PC-9 (cell line): ENCODE measurements at regions not wholly inside any gene's neighbourhood (a gene's known extent, or its start where the extent isn't known, plus 50 kb on each side); places are given as distances from the start of the nearest gene placed in this dataset.

ENCODE experiments used
- EZH2 ChIP-seq: fragments of 200-600 bp; sonication (generic); IDR thresholded peaks from 2 replicates; pipeline ENCODE4 v1.8.0; 2017; ENCODE audit warnings: antibody characterized with exemption, low read depth
- TF ChIP-seq, protein P1 (sequence below): fragments of 200-600 bp; sonication (generic); conservative IDR thresholded peaks from 2 replicates; pipeline ENCODE4 v1.6.1; 2017; ENCODE audit warnings: mixed run types, antibody characterized with exemption, mild to moderate bottlenecking, moderate library complexity

DNA sequence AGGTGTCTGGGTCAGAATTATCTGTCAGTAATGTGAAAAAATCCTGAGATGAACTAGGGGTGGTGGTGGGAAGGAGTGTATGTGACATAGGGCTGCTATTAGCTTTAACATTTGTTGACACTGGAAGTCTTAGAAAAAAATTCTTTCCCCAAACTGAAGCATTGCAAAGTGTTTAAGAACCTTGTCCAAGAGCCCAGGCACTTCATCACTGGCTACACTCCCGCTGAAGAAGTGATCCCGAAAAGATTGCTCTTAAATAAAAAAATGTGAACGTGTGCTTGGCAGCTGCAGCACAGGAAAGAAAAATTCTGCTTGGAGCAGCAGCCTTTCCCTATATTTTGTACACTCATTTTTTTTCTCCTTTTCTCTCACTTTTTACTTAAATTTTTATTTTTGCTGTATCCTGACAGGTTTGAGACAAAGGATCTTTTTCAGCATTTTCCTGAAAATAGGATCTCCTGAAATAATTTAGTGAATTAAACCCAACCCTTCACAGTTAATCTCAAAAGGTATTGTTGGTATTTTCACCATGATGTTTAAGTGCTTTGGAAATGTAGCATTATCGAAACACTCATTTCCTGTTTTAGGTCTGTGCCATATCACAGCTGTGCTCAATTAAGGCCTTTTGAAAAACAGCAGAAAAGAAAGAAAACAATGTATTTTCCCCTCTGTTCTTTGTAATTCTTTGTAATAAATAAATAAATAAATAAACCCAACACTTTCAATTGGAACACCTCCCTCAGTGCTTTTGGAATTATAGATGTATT is 477.6 kb downstream of the ZNF385D start:
- TF ChIP-seq, protein P1, sequence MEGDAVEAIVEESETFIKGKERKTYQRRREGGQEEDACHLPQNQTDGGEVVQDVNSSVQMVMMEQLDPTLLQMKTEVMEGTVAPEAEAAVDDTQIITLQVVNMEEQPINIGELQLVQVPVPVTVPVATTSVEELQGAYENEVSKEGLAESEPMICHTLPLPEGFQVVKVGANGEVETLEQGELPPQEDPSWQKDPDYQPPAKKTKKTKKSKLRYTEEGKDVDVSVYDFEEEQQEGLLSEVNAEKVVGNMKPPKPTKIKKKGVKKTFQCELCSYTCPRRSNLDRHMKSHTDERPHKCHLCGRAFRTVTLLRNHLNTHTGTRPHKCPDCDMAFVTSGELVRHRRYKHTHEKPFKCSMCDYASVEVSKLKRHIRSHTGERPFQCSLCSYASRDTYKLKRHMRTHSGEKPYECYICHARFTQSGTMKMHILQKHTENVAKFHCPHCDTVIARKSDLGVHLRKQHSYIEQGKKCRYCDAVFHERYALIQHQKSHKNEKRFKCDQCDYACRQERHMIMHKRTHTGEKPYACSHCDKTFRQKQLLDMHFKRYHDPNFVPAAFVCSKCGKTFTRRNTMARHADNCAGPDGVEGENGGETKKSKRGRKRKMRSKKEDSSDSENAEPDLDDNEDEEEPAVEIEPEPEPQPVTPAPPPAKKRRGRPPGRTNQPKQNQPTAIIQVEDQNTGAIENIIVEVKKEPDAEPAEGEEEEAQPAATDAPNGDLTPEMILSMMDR: no peak
- no peak for TF ChIP-seq EZH2
